ENCODE measurements at regions not wholly inside any gene's neighbourhood (a gene's known extent, or its start where the extent isn't known, plus 50 kb on each side); places are given as distances from the start of the nearest gene placed in this dataset.

DNA sequence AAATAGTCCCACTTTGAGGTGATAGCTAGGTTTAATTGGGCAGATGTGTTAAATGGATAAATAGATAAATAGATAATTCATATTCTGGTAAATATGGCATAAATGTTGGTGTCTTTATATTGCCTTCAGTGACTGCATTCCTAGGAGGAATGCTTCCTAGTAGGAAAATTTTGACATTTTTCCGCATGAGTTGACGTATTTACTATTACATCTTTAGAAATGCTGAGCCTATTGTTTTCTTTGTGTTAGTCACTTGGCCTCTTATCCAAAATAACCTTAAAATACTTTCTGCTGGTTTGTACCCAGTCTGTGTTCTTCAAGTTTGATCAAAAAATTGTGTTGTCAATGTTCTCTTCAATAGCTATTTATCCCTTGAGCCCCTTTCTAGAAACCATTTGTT lies 495.6 kb upstream of the ZEB2 start:
- TF ChIP-seq, protein P1, sequence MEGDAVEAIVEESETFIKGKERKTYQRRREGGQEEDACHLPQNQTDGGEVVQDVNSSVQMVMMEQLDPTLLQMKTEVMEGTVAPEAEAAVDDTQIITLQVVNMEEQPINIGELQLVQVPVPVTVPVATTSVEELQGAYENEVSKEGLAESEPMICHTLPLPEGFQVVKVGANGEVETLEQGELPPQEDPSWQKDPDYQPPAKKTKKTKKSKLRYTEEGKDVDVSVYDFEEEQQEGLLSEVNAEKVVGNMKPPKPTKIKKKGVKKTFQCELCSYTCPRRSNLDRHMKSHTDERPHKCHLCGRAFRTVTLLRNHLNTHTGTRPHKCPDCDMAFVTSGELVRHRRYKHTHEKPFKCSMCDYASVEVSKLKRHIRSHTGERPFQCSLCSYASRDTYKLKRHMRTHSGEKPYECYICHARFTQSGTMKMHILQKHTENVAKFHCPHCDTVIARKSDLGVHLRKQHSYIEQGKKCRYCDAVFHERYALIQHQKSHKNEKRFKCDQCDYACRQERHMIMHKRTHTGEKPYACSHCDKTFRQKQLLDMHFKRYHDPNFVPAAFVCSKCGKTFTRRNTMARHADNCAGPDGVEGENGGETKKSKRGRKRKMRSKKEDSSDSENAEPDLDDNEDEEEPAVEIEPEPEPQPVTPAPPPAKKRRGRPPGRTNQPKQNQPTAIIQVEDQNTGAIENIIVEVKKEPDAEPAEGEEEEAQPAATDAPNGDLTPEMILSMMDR (IDR thresholded peaks at IDR 0.05; ENCODE audit: insufficient read depth, low read depth, low read length), result no peak
- no peak for TF ChIP-seq EZH2 (IDR thresholded peaks at IDR 0.05; ENCODE audit: insufficient read depth, low read length)

All from astrocyte (in vitro differentiated cells and primary cell).